ENCODE measurements at regions not wholly inside any gene's neighbourhood (a gene's known extent, or its start where the extent isn't known, plus 50 kb on each side); places are given as distances from the start of the nearest gene placed in this dataset.

DNA sequence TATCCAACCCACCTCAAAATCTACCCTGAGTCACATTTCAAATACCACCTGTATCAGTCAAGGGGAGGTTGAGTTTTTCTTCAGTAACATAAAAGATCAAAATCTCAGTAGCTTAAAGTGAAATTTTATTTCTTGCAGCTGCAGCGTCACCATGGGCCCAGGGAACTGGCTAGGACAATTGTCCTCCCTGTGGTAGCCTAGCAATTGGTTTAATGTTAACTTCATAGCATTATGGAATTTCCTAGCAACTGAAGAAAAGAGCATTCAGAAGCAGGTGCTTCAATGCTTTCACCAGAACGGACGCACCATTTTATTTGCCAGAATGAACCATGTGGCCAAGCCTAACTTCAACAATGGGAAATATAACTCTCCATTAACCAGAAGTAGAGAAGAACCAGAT, 359.3 kb upstream of the TSHZ3 start:
- TF ChIP-seq EP300 (IDR thresholded peaks at IDR 0.05; ENCODE audit: borderline replicate concordance), result no peak
- TF ChIP-seq REST (IDR thresholded peaks at IDR 0.05; ENCODE audit: low read depth), result no peak

Data from Ishikawa (cell line).